HG02970 (cell line): ENCODE measurements at regions not wholly inside any gene's neighbourhood (a gene's known extent, or its start where the extent isn't known, plus 50 kb on each side); places are given as distances from the start of the nearest gene placed in this dataset.

Experiments
- ATAC-seq: cut with Tn5 transposase; IDR thresholded peaks from one replicate; pipeline ENCODE4 v1.9.1; 2021; ENCODE audit warnings: mild to moderate bottlenecking, moderate library complexity, moderate number of reproducible peaks; ENCODE audit not compliant: unreplicated experiment, low FRiP score

- no peak for ATAC-seq
Observed at GRCh38 chr7:93016681-93017381, 100.9 kb downstream of the SAMD9 start.

GRCh38 chr7:93015779-93016481, 101.8 kb downstream of the SAMD9 start:
- no peak for ATAC-seq

DNA sequence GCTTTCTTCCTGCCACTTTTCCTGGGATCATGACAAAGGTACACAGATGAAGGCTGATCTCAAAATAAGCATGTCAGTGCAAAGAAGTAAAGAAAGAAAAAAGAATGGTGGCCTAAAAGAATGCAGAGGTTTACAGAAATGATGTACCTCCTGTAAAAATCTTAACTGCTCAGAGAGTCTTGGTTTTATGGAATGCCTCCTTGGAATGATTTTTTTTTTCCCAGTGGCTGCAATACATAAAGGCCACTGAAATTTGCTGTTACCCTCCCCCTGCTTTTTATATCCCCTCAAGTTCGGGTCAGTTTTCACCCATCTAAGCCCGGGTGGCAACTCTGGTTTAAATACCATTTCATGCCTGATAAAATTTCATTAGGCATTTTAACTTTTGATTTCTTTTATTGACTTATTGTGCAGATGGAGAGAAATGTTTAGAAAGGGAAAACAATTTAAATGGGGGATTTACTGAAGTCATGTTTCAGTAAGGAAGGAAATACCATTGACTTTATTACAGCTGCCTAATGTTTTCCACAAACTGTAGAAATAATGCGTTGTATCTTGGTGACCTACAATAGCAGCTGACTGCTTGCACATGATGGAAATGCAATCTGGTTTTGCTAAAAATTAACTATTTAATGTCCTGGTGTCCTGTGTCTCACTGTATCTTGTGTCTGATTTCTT, 102.5 kb downstream of the SAMD9 start:
- no peak for ATAC-seq

DNA sequence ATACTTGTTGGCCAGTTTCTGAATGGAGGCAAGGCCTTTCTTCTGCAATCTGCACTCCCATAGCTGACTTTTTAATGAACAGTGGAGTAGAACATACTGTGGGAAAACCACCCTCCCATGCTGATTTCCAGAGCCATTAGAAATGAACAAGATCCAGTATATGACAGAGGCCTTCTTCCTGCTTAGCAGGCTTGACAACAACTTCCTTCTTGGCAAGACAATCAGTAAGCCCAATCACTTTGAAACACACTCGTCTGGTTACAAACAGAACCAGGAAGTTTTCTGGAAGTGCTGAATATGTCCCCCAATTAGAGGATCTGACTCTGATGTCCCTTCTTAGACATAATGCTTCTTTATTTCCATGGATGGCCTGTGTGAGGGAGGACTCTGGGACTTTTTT, 103.4 kb downstream of the SAMD9 start:
- ATAC-seq: no peak

- ATAC-seq: no peak
Observed at GRCh38 chr7:93013446-93014061, 104.2 kb downstream of the SAMD9 start.

GRCh38 chr7:93011351-93012294, 106.2 kb downstream of the SAMD9 start:
- no peak for ATAC-seq

DNA sequence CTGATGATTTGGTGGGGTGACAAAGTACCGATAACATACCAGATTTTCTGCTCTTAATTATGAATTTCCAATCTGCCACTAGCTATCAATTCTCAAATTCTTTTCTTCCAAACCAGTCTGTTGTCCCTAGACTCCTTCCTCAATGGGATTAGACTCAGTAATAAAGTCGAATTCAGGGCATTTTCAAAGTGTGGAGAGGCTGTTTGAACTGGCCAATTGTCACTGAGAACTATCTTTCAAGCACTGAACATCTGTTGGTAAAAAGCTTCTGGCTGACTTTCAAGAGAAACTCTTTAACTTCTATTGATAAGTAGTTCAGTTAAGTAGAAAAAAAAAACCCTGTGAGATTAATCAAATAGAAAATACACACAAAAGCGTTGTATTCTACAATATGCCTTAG, 108.9 kb downstream of the SAMD9 start:
- no peak for ATAC-seq

GRCh38 chr7:93006480-93007095, 111.2 kb downstream of the SAMD9 start:
- no peak for ATAC-seq

DNA sequence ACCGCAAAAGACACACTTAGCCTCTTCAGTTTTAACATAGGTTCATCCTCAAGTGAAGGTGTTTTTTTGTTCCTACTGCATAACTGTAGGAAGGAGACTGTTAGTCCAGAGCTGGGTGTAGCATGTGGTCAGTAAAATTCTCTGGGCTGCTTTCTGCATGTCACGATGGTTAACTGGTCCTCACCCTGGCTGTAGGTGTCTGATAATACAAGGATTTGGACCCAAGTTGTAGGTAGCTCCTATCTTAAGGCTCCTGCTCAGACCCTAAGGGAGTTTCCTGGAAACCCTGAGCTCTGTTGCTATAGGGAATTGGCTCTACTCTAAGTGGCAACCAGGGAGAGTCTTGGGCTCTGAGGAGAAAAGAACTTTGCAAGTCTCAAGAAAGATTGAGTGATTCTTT, 112.9 kb downstream of the SAMD9 start:
- ATAC-seq: no peak

DNA sequence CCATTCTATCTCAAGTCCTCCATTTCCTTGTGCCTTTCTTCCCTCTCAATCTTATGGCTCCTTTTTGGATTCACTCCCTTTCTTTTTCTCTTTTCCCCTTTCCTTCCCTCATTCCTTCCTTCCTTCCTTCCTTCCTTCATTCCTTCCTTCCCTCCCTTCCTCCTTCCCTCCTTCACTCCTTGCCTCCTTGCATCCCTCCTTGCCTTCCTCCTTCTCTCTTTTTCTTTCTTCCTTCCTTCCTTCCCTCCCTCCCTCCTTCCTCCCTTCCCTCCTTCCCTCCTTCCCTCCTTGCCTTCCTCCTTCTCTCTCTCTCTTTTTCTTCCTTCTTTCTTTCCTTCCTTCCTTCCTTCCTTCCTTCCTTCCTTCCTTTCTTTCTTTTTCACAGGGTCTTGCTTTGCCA, 120.1 kb downstream of the SAMD9 start:
- no peak for ATAC-seq

DNA sequence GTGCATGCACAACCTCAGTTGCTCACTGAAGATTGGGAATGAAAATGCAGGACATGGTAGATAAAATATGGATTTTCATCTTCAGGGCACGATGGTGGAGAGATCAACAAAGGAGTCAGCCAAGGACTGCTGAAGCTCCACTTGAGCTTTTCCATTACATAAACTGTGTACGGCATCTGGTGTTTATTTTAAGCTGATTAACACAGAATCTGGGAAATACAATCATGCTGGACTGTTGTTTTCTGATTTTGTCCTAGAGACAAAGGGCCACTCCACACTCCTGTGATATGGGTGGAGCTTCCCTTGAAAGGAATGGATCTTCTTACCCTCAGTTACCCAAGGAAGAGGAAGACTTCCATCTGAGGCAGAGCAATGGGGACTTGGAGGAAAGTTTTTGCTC, 120.6 kb downstream of the SAMD9 start:
- no peak for ATAC-seq

DNA sequence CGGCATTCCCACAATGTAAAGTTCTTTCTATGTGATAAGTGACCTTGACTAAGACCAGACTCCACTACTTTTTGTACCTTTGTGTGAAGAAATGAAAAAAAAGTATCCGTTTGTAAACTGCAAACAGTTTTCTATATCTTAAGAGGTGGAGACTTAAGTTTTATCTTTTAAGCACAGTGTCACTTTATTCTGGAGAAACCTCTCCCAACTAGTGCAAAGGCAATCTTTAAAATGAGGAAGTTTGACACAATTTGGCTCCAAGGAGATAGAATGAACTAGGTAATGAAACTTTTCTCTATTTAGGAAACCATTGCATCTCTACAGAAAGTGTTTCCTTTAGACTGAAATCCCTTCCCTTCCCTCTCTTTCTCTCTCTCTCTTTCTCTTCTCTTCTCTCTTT, 122.9 kb downstream of the SAMD9 start:
- ATAC-seq: no peak

DNA sequence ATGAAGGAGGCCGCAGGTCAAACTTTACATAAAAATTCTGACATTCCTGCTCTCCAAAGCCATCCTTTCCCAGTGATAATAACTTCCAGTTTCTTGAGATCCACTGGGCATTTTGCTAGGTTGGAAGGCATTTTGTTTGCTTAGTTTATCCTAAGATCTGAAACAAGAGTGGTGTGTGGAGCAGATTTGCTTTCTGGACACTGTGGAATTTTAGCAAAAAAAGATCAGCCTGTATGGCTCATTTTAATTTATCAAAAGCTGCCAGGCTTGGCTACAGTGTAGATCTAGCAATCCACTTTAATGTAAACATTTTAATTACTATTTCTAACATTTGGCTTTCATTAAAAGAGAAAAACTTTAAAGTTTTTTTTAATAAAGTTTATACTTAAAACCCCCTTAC, 124.8 kb downstream of the SAMD9 start:
- ATAC-seq: no peak

DNA sequence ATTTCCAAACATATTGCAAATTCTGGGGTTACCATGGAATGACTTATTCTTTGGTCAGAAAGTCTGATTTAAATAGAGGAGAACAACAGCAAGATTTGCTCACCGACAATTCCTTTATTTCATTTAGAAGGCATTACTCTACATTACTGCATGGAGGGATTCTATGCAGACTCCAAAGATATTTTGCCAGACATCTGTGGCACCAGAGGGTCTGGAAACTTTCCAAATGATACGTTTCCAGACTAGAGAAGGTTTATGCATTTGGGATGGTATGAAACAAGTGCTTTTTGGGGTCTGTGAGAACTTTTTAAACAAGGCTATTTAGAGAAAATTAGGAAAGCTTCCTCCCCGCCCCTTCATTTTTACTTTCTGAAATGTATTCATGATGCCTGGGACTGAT, 125.3 kb downstream of the SAMD9 start:
- ATAC-seq: no peak

DNA sequence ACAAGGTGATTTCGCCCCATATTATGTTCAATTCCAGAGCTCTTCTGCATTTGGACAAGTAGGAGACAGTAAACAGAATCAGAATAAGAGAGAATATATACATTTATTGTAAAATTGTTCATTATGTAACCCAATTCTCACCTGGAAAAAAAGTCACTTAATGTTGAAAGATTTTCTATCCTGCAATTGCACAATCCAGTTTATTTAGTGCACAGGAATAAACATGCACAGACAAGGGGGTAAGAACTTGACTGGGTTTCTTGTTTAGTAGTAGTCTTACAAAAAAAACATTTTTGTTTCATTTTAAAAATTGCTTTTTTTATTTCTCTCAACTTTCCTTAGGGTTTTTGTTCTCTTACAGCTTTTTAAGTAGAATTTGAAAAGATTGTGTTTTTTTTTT, 126.6 kb downstream of the SAMD9 start:
- no peak for ATAC-seq

GRCh38 chr7:92988941-92989545, 128.7 kb downstream of the SAMD9 start:
- no peak for ATAC-seq

DNA sequence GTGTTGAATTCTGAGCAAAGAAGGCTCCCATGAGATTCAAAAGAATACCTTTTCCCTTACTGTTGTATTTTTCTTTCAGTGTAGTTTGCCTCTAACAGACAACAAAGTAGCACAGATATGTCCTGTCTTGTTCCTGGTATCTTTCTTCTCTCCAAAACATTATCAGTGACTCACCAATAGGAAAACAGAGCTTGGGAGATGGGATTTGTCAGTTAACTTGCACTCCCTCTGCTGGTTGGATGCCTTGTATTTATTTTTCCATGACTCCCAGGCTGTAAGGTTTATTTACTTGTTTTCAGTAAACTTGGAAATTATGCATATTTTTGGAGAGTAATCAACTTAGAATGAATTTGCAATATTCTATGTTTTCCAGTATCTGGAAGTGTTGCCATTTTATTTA, 129.7 kb downstream of the SAMD9 start:
- ATAC-seq: no peak

DNA sequence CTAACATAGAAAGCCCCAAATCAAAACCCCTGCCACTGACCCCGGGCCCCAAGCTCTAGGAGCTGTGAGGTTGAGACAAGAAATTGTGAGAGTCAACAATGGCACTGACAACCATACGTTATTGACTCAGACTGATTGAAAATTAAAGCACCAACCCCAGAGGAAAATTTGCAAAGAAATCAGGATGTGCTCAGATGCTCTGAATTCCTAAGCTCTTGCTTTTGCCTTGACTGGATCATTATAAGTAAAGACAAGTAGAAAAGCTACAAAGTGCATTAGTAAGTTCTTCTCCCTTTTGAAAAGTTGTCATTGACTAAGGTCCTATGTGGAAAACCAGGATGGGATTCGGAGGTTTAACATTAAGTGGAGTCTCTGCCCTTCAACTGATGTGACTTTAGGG, 130.2 kb downstream of the SAMD9 start:
- ATAC-seq: no peak

DNA sequence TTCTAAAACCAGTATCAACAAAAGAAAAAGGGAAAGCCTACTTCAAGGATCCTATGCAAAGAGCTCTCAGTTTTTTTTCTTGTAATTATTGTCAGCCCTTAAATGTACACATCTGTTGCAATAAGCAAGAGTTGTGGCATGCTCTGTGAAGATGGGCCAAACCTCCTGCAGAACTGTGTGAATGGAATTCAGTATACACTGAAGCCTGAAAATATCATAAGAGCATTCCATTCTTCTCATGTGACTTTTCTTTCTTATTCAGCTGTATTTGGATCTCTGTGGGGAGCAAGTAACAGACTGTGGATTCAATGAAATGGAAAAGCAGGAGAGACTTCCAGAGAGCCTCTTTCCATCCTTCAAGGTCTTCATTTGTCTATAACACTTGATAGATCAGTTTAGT, 130.7 kb downstream of the SAMD9 start:
- no peak for ATAC-seq
